Fibroblast of peridontal ligament (primary cell): ENCODE measurements at regions not wholly inside any gene's neighbourhood (a gene's known extent, or its start where the extent isn't known, plus 50 kb on each side); places are given as distances from the start of the nearest gene placed in this dataset.

Experiments
- DNase-seq: peaks from one replicate; pipeline ENCODE4 v3.0.0-alpha.2; 2010; ENCODE audit errors: extremely low read depth

DNA sequence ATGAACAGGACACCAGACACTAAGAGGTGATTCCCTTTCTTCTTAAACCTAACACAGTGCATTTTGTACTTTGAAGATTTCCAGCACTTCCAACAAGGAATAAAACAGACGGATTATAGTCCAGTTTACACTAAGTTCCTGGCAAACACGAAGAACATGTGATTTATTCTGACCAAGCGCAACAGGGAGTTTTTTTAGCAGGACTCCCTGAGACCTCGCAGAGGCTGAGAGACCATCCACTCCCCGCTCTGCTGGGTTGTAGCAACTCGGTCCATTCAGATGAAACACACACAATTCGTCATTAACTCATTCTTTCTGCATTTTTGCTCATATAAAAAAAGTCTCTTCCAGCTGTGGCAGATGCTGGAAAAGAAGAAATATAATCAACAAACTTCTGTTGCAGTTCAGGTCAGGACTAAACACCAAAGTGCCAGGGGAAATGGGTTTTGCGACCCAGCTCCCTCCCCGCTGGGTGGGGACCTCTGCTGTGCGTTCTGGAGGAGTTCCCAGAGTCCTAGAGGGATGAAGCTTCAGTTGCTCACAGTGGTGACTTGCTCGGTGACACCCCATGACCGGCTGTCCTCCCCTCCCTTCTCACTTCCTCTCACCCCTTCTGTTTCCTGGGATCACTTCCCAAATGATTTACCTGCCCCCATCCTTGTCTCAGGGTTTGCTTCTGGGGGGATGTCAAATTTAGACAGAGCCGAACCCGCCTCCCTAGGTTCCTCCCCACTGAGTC is 52.5 kb downstream of the KCNF1 start:
- DNase-seq: no peak

DNA sequence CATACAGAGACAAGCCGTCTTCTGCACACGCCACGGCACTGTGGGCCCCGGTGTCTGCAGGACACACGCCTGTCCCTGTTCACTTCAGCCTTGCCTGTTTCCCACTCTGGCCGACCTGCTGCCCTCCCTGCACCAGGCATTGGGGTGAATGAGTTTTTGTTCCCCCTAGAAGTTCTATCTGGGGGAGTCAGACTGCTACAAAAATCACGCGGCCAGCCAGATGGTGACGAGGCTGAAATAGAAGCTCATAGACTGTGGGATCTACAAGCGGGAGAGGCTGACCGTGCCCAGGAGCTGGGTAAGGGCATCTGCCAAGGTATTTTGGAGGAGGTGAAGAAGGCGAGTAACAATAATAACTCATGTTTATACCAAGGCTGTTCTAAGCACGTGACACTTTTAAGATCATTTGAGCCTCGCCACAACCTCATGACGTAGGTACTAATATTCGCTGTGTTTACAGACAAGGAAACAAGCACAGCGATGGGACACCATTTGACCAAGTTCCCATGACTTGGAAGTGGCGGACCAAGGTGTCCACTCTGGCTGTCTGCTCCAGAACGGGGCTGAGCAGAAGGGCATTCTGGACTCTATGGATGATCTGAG is 53.6 kb downstream of the KCNF1 start:
- DNase-seq: no peak

DNA sequence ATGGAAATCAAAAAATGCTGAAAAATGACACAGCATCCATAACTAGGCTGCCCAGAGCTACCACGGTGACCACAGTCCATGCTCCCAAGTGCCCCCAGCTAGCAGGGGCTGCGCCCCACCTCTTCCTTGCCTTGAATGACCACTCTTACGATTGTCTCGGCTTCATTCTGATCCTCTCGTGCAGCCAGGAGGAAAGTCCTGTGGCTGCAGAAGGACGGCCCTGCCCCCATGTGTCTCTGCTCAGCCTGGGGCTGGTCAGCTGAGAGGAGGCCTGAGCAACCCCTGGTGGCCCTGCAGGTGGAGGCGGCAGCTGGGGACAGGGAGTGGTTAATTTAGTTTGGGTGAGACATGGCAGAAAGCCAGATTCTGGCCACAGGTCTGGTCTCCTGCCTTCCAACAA is 54.3 kb downstream of the KCNF1 start:
- no peak for DNase-seq

DNA sequence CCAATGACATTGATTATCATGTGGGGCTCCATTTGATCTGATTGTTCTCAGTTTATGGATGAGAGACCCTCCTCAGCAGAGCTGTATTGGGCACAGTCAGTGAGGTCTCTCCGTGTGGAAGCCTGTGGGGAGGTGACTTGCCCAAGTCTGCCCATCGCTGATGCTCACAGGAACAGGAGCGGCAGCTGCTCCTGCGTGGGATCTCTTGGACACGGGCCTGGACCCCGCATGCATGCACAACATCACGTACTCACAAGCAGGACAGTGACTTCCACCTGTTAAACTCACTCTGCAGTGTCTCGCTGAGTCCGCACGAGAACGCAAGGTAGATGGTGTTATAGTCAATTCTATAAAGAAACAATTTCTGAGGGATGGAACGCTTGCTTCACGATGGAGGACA is 55.0 kb downstream of the KCNF1 start:
- no peak for DNase-seq

DNA sequence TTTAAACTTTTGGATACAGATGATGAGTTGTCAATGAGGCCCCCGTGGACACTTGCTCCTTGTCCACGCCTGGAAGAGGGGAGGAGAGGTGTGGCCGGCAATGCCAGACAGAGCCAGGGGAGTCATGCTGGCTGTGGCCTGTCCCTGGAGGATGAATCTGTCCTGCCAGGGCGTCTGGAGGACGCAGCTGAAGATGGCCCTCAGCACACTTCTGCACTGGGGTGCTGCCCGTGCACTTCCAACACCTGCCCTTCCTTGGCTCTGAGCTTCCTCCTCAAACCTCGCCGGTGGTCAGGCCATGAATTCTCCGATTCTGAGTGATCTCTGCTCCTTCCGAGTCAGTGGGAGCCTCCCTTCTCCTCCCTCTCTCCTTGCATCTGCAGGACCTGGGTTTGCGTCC is 56.4 kb downstream of the KCNF1 start:
- no peak for DNase-seq

DNA sequence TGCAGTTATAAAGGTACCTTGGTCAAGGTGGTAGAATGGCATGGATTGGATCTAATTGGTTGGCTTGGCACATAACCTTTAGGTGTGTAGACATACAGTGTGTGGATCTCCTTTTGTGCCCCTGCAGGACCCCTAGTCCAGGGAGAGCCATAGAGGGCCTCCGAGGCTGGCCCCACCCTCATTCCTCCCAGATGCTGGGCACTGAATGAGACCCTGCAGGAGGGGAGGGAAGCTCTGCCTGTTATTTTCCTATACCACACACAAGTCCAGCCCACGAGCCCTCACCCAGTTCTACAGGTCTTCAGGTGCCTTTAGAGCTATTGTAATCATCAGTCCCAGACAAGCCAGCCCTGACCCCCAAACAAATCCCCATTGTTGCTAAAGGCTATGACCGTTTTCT is 58.9 kb downstream of the KCNF1 start:
- DNase-seq: no peak

DNA sequence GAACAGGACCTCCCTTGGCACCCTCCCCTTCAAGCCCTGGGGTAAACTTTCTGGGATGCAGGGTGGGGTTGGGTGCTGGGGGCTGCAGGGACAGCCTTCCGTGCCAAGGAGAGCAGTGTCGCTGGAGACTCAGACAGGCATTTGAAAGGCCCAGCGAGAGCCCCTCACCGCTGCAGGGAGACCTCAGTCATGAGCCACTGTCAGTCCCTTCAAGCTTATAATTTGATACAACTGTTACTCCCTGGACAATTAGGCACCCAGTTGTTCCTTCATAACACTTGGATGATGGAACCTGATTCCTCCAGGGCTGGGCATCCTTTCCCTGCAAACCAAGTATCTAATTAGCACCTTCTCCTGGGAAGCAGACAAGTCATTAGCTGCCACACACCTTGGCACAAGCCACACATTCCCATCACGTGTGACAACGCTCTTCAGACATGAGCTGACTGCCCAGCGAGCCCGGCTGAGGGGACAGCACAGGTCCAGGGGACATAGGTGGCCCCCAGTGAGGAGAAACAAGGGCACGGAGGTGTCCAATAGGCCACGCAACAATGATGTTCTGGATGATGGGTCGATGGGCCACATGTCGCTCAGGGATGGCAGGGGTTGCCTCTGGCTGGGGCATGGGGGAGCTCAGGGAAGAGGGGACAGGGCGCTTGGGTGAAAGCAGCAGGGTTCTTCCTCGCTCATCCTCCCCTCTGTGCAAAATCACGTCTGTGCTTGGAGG is 59.6 kb downstream of the KCNF1 start:
- DNase-seq: no peak

DNA sequence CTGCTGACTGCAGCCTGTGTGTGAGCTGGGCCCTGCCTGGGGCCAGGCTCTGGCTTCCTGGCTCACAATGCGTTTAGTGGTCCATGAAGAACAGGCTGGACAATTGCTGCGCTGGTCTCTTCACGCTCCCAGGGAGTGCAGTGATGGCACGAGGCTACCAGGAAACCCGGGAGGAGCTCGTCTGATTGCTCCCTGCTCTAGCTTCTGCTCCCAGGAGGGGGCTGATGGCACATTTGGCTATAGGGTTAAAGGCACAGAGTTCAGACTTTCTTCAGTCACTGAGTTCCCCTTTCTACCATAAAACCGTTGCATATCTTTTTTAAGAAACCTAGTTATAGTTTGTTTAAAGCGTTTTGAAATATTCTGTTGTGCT is 60.1 kb downstream of the KCNF1 start:
- DNase-seq: no peak

DNA sequence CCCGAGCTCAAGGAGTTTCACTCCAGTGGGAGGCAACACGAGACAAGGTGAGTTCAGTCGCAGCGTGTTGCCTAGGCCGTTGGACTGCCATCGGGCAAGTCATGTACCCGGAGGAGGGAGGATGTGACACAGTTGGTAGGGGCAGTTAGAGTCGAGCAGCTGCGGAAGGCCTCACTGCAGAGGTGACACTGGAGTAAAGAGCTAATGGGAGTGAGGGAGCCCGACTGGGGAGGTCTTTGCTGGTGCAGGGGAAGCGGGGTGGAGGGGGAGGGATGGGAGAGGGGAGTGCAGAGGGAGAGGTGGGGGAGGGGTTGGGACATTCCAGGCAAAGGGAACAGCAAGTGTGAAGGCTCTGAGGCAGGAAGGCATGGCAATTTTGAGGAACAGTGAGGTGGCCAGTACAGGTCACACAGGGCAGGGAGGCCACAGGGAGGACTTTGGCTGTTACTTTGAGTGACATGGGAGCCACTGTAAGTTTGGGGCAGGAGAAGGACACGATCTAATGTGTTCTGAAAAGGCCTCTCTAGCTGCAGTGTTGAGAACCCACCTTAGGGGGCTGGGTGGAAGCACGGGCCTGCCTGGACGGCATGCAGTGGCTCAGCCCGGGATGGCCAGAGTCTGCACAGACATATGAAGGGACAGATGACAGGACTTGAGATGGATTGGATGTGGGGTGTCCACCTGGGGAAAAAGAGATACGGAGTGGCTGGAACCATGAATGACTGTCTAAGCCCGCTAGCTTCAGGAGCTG is 61.1 kb downstream of the KCNF1 start:
- DNase-seq: no peak

DNA sequence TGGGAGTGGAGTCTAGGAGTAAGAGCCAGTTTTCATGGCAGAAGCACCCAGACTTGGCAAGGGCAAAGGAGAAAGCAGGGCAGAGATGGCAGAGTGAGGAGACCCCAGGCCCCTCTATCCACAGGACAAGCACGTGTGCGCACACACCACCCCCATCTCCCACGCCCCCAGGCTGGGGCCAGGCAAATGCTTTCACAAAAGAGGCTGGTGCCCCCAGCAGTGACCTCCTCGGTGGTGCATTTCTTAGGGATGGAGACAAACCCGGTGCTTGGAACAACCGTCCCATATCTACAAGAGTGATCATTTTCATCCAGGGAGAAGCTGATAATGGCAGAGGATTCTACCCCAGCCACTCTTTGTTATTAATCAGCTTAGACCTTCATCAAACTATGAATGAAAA is 62.0 kb downstream of the KCNF1 start:
- DNase-seq: no peak

DNA sequence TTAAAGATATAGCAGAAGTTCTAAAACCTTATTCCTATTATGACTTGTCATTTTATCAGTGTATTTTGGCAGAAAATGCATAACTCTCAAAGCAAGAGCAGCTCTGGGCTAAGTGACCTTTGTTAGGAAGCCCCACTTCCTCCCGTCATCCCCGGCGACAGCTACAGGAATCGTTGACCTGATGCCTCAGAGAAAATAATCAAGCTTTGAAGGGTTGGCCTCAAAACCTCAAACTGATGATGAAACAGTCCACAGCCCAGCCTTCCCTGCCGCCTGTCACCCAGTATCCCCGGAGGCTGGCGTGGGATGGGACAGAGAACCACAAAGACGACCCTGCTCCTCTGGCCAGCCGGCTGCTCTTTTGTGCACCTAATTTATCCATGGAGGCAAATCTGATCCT is 65.3 kb downstream of the KCNF1 start:
- DNase-seq: no peak

DNA sequence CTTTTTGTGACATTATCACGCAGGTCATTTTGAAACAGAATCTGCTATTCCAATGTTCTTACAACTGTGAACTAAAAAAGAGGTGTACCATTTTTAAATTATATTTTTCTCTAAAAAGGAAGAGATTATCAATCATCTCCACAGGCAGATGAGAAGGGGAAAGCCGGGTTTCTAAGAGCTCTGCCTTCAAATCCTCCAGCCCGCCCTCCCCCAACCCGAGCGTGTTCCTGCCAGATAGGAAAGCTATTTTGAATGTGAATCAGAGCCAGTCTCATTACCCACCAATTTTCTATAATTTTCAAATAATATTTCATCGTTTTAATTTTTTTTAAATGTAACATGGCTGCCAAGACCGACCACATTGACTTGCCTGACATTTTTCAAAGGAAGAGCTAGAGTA is 65.9 kb downstream of the KCNF1 start:
- no peak for DNase-seq

DNA sequence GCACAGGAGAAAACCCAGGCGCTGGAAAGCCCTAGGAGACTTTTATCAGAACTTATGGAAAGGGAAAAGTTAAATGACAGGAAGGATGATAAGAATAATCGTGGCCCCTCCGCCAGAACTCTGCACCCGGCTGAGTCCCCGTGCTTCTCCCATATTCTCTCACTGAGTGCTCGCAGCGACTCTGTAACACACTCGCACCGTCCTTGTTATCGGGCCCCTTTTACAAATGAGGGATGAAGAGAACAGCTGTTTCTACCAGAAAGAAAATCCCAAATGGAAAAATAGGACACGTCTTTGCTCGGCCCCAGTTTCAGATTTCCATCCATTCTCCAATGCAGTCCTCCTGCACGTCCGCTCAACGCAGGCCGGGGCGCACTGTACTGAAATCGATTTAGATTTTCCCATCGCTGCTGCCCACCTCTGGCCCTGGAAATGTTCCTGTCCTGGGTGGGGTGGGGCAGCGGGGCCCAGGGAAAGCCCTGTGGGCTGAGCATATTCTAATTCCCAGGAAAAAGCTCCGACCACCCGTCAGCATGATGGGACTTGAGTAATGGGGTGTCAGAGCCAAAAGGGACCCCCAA is 66.4 kb downstream of the KCNF1 start:
- no peak for DNase-seq

DNA sequence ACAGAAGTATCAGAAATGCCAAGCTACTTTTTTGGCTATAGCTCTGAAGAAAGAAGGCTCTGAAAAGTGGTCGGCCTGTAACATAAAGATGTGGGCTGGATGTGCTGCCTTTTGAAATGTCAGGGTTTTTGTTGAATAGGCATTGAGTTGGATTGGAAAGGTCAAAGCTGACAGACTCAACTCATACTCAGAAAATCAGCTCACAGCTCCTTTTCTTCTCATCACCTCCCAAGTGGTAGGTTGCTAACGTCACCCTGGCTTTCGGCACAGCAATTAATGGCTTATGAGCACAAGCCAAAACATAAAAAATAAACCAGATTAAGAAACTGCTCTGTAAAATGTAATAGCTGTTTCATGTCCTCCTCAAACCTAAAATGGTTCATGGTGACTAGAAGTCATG is 68.3 kb downstream of the KCNF1 start:
- no peak for DNase-seq

DNA sequence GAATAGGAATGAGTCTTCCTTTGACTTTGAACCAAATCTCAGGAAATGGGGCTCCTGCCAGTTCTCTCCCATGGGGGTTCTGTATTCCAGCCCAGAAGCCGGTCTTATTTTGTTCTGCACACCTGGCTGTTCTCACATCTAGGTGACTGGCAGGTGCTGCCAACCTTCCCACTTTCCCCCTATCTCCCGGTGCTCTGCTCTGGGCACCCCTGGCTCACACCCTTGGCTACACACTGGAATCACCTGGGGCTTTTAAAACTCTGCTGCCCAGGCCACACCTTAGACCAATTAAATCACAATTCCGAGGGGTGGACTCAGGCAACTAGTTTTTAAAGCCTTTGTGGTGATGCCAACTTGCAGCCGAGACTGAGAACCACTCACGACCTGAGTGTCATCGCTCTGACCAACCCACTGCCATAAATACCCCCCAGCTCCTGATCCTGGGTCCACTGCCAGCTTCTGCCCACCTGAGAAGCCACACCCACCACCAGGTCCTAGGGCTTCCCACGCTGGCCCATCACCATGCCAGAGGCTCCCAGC is 69.2 kb downstream of the KCNF1 start:
- DNase-seq: no peak

DNA sequence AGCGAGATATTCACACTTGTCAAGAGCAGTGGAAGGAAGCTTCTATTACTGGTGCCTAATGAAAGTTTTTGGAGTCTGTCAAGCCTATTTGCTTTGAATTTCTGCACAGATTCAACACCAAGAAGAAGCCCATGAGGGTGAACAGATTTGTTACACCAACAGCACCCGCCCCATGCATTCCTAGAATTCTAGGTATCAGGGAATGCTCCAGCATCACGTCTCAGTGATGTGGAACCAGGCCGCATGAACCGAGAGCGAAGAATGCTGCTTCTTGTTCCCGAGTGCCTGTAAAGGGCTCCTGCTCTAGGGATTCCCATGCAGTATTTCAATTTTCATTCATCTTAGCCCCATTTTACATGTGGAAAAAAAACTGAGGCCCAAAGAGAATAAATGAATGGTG is 69.7 kb downstream of the KCNF1 start:
- DNase-seq: no peak

DNA sequence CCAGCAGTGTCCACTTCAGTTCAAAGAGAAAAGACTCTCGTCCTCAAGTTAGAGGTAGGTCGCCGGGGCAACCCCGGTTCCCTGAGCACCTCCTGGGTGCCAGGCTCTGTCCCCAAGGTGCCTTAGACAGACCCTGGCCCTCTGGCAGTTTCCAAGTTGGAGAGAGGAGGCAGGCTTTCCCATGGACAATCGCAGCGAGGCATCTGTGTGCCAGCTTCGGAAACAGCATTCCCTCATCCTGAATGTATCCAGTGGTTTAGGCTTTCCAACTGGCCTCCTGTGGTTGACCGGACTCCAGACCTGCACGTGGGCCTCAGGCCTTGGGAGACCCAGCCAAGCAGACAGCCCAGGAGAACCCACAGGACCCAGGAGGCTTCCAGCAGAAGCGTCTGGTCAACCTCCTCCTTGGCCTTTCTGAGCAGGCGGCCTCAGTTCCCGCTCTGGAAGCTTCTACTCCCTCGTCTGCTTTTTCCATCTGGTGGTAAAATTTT is 70.3 kb downstream of the KCNF1 start:
- no peak for DNase-seq

DNA sequence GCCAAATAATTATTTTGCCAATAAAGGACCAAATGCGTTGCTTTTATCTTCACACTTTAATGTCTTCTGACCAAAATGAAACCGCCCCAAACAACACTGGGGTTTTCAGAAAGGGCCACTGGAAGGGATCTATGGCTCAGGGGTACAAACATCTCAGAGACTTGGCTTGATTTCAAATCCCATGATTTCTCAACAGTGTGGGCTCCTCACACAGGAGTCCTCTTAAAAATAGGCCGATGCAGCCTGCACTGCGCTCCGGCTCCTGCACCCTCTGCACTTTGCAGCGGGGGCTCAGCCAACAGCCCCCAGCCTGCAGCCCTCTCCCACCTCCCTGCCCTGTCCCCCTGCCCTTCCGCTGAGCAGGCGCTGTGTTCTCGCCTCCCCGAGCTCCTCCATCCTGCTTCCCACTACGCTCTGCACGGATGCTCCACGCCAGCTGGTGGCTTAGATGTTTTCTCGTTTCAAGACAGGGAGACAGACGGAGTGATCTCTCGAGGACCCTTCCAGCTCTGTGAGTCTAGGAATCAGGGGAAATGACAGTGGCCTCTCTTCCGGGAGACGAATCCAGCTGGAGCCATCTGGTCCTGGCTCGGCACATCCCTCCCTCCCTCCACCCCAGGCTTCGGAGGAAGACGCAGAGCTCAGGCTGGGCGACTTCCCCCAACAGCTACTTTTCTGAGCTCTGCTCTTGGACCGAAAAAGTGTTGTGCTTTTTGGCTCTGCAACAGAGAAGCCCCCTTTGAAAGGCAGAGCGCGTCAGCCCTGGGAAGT is 71.4 kb downstream of the KCNF1 start:
- DNase-seq: no peak

DNA sequence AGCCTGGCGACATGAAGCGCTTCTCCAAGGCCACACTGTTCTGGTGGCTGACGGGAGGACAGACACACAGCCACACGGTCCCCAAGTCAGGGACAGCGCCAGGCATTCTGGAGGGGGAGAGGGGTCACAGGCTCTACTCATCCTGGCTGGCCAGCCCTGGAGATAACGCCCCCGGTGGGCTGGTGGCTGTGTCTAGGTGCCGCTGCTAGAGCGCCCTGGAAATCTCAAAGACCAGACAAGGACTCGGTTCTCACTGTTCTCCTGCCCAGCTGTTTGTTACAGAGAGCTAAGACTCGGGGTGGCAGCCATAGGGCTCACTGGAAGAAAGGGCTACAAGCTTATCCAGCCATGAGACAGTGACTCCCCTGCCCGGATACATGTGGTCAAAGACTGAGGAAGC is 72.0 kb downstream of the KCNF1 start:
- DNase-seq: no peak

DNA sequence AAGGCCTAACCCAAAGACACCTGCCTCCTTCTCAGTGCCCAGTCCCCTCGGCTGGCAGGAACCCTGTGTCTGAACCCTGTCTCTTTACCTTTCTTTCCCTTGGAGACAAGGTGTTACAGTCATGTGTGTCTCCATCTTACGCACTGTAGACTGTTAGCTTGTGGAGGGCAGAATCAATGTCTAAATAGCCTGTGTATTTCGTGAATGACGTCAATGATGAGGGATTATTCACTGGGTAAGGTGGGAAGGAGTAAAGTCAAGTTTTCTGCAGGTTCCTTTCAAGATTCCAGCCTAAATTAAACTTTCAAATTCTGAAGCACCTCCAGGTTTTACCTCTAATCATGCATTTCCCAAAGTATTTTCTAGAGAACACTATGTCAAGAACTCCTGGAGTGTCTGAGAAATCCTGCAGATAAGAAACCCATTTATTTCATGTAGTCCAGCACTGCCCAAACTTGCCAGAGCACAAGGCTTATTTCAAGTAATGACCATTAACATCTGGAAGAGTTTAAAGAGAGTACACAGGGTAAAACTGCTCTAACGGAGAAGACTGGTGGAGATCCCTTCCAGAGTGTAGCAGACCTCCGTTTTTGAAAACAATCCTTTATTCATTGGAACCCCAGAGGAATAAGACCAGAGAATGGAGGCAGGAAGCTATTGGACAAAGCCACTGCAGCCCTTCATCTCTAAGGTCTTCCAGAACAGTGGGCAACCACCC is 72.8 kb downstream of the KCNF1 start:
- peak; percentile 41 for DNase-seq
